Globus pallidus (tissue), 1 donor: ENCODE measurements at regions not wholly inside any gene's neighbourhood (a gene's known extent, or its start where the extent isn't known, plus 50 kb on each side); places are given as distances from the start of the nearest gene placed in this dataset.

Experiments used
- DNase-seq: peaks from one replicate; pipeline ENCODE4 v3.0.0-alpha.2; 2015; ENCODE audit warnings: low spot score

- no peak for DNase-seq
Measured at GRCh38 chr3:56985460-56985859, 75.0 kb upstream of the SPATA12 start.

DNA sequence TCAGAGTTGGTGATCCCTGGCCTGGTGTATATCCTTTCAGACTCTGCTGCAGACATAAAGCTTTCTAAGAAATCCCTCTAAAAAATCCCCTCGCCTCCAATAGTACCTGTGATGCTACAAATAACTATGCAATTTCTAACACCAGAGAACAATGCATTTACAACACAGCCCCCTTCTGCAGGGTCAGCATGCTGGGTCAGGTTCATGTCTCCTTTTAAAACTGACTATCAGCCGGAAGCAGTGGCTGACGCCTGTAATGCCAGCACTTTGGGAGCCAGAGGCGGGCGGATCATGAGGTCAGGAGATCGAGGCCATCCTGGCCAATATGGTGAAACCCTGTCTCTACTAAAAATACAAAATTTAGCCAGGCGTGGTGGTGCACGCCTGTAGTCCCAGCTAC lies 77.0 kb upstream of the SPATA12 start:
- DNase-seq = no peak

DNA sequence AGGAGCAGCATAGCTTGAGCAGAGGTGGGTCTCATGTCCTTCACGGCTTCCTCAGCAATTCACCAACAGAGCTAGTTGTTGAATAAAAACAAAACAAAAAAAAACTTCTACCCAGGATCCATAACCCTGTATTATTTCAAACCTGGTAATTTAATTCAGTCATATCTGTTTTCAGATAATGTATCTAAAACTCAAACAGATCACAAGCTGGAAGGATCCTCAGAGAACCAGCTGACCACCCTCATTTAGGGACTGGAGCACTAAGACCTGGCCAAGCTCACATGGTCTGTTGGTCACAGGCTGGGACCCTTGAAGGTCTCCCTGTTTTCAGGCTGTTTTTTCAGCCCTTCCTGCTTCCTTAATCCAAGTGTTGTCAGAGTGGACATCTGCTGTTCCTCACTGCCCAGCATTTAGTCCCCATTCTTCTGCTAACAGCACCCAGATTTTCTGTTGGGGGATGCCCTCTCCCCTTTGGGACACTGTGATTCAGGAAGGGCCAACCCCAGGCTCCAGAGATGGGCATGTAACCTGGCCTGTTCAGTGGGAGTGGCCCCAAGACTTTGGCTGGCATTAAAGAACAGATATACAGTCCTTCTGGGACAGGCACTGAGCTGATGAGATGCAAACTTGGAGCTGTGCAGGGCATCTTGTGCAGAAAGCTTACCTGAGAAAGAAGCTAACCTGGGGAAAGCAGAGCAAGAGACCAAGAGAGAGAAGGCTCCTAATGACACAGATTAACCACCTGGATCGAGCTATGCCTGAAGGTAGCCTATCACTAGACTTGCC lies 78.8 kb upstream of the SPATA12 start:
- DNase-seq = no peak

DNA sequence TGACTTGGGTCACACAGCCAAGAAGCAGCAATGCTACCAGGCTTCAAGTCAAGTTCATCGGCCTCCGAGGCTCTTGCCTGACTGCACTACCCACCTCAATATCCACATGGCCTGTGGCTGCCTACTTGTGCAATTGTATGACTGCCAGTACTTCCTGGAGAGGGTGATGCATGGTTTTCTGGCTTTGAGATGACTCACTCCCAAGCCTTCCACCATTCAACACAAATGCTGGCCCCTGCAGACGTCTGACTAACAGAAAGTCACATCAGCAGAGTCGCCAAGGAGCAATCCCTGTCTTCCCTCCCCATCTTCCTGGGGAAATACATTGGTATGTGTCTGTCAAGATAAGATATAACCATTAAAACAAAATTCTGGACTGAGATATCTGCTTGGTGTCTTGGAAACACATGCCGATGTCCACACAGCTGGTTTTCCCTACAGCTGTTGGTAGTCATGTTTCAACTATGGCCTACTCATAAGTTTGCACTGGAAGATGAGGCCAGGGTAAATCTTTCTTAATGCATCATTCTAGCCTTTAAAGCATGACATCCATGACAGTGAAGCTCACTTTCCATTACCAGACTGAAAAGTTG lies 79.6 kb upstream of the SPATA12 start:
- no peak for DNase-seq

- no peak for DNase-seq
Measured at GRCh38 chr3:56980243-56980642, 80.2 kb upstream of the SPATA12 start.

- DNase-seq = no peak
Measured at GRCh38 chr3:56979791-56980190, 80.7 kb upstream of the SPATA12 start.

DNA sequence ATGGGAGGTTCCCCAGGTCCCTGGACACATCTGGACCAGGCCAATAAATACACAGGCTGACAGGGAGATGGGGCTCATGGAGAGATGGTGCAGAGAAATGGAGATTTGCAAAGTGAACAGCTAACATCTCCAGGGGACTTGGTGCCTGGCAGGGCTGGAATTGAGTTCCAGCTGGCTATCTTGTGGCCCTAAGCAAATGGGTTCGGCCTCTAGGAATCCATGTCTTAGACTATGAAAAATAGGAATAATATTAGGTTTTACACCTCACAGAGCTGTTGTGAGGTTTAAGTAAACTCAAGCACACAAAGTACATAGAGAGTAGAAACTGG lies 82.9 kb upstream of the SPATA12 start:
- no peak for DNase-seq

DNA sequence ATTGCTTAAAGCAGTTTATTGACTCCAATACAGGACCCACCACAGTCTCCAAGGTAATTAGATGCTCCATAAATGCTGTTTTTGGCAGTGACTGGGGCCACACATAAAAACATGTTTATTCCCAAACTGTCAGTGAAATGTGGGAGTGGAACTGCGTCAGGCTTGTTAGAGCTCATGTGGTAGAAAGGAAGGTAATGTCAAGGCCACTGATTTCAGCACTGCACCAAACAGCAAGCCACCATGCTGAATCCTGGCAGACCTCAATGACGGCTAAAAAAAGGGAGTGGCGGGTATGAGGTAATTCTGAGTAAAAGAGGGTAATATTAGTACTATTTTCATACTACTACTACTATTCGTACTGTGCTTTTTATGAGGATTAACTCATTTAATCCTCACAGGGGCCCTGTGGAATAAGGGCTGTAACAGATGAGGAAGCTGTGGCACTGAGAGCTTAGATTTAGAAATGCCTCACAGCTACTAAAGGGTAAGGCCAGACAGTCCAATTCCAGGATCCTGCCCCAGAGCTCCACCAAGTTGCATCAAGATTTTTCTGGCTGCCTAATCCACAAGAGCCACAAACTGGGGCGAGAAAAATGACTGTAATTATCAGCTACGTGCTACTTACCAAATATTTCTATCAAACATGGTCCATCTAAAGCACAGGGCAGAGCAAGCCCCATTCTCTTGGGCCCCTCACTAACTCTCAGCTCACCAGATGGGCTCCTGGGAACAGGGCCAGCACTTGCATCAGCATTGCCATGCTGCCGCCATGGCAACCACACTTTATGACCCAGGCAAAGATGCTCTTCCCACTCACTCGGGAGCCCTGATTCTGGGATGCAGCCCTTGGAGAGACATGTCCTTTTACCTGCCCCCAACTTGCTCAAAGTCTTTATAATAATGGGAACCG lies 83.6 kb upstream of the SPATA12 start:
- peak; percentile 71 for DNase-seq

DNA sequence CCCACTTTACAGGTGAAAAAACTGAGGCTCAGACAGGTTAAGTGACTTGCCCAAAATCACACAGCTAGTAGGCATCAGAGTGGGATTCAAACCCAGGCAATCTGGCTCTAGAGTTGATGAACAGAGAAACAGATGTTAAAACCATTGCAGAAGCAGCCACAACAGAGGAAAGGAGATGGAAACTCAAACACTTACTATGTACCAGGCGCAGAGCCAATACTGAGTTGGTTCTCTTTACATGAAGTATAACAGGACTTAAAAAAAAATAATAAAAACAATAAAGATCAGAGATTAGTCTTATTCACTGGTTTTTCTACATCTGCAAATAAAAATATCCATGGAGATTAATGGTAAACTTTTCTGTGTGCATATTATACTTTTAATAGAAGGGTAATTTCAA lies 84.9 kb upstream of the SPATA12 start:
- DNase-seq = no peak

DNA sequence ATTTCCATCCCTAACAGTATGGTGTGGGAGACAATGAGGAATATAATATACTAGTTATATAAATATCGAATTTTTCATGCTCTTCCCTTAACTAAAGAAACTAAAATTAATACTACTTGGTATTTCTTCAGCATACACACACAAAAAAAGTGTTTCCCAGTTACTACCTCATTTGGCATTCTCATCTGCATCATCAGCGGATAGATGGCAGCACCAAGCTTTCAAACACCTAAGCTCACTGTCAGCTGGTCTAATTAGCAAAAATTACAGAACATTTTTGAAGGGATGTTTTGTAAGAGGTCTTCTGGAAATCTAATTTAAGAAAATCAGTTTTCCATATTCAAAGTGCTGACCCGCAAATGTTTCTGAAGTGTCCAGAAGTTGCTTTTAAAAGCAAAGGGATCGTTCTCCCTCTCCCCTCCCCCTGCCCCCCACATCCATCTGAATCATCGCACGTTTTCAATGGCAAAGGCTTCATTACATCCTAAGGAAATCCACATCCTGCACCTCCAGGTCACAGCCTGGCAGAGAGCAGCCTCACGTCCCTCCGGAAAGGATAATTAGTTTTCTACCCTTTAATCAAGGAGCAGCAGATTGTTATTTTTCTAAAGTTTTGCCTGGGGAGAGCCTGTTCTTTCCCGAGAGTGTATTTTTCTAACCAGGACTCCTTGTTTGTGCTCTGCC lies 86.1 kb upstream of the SPATA12 start:
- DNase-seq = no peak

- DNase-seq = no peak
Measured at GRCh38 chr3:56971816-56972215, 88.6 kb upstream of the SPATA12 start.

- DNase-seq = no peak
Measured at GRCh38 chr3:56971261-56971660, 89.2 kb upstream of the SPATA12 start.

DNA sequence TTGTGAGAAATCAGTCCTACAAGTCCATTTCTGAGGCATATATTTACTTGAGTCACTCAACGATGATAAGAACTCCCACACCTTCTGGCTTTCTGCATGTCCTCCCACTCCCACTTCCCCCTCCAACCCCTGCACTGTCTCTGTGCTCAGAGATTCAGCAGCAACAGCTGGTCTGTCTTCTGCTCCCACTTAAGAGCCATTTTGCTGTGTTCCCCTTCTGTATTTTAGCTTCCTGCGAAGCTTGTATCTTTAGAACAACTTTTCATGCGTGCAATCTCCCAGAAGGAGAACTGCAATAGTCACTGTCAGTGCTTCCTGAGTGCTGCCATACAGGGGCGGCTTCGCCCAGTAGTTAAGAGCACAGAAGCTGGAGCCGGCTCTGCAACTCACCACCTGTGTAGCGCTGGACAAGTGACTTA lies 90.0 kb upstream of the SPATA12 start:
- no peak for DNase-seq

DNA sequence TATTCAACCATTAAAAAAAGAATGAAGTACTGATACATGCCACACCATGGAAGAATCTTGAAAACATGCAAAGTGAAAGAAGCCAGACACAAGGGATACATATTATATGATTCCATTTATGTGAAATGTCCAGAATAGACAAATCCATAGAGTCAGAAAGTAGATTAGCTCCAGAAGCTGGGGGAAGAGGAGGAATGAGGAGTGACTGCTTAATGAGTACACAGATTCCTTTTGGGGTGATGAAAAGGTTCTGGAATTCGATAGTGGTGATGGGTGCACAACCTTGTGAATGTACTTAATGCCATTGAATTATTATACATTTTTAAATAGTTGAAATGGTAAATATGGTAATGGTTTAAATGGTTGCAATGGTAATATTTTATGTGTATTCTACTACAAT lies 90.6 kb upstream of the SPATA12 start:
- DNase-seq = no peak

DNA sequence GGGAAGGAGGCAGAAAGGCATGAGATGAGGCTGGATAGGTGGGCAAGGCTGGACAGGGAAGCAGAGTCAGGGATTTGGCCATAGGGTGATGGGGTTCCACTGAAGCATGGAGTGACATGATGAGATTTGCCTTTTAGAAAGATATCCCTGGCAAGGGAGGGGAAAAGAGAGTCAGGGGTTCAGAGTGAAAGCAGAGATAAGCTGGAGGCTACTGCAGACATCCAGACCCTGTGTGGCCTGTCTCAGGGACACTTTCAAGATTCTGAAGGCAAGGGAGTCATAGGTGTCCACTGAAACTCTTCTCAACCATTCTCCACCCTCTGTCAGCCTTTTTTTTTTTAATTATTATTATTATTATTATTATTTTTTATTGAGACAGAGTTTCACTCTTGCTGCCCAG lies 94.0 kb upstream of the SPATA12 start:
- no peak for DNase-seq

DNA sequence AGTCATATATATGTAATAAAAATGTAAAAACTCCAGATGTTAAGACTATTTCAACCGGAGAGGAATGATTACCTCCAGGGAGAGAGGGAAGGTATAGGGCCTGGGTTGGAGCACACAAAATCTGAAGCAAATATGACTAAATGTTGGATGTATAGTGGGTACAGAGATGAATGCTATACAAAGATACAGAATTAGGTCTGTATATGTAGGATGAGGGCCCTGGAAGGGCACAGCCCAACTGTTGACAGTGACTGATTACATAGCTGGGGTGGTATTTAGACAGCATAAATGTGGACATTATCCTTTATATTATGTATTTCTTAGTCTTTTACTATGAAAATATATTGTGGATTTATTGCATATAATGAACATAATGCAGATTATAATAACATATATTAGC lies 94.4 kb upstream of the SPATA12 start:
- no peak for DNase-seq

GRCh38 chr3:56962922-56963321 lies 97.5 kb upstream of the SPATA12 start:
- no peak for DNase-seq

DNA sequence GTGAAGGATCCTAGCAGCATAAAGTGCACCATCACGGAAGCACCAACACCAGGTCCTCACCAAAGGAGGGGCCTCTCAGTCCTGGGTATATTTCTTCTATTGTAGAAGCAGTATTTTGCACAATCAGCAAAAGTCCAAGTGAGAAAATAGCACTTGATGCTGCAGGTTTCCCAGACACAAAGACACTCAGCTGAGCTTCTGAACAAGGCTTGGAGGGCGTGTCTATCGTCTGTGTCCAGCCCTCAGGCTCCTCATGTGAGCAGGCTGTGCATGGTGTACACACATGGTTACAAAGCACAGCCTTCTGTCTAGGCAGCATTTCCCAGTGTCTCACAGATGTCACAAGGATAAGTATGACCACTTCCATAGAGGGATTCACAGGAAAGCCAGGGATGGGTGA lies 98.3 kb upstream of the SPATA12 start:
- no peak for DNase-seq

DNA sequence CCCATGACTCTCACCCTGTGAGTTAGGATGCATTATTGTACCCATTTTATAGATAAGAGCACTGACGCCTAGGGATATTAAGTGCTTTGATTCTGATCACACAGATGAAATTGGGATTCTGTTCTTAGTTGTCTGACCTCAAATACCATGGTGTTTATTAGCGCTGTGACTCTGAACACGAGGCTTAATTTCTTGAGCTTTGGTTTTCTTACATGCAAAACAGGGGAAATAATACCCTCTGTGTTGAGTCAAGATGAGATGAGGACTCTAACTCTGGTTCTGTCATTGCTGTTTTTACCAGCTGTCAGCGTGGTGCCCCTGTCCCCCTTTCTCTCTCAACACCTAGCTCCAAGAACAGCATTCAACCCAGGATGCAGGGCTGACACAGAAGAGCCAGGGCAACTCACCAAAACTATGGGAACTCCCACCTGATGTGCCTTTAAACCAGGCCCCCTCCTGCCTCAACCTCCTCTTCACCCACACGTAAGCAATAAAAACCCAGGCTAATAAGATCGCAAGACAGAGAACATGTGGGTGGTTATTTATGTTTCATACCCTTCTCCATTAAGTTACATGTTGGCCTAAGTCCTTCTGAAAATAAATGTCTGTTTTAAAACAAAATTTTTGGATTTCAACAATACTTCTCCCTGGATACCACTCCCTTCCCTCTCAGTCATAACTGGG lies 100.1 kb upstream of the SPATA12 start:
- no peak for DNase-seq

- no peak for DNase-seq
Measured at GRCh38 chr3:56958879-56959278, 101.6 kb upstream of the SPATA12 start.

DNA sequence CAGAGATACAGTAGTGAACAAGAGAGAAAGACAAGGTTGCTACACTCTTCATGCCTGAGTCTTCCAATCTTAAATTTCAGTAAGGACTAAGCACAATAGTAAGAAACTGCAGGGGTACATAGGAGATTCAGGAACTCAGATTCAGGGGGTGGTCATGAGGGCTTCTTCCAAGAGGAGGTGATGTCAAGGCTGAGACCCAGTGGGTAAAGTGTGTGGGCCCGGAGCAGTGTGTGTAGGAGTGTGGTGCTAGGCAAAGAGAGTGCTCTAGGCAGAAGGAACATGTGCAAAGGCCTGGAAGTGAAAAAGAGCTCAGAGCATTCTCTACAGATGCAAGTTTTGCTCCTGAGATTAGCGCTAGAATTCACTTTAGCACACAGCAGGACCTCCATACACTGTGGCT lies 102.9 kb upstream of the SPATA12 start:
- DNase-seq = no peak

- DNase-seq = no peak
Measured at GRCh38 chr3:56956906-56957305, 103.6 kb upstream of the SPATA12 start.
